ENCODE measurements at regions not wholly inside any gene's neighbourhood (a gene's known extent, or its start where the extent isn't known, plus 50 kb on each side); places are given as distances from the start of the nearest gene placed in this dataset.

DNA sequence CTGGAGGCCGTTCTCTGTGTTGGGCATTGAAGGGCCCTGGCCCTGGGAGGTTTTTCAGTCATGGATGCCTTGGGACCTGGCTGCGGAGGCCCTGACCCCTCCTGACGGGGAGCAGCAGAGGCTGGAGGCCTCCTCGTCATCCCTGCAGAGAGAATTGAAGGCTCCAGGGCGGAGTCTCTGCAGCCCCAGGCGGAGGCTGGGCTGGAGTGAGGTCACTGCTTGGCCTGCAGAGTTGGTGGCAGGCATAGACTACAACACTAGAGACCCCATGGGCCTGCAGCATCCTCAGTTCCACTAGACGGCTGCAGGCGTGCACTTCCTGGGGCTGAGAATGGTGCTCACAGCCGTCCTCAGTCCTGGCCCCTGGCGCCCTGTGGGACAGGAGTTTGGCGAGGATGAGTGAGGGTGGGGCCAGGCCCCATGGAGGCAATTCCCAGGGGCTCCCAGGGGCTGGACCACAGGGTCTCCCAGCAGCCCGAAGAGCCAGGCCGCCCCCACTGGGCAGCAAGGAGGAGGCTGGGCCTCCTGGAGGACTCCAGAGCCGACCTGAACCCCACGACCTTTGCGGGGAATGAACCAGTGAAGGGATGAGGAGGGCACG is 1194.9 kb downstream of the BRD1 start:
- no peak for TF ChIP-seq CEBPB (IDR thresholded peaks at IDR 0.05; ENCODE audit: low read depth, low read length)
- TF ChIP-seq, protein P1, sequence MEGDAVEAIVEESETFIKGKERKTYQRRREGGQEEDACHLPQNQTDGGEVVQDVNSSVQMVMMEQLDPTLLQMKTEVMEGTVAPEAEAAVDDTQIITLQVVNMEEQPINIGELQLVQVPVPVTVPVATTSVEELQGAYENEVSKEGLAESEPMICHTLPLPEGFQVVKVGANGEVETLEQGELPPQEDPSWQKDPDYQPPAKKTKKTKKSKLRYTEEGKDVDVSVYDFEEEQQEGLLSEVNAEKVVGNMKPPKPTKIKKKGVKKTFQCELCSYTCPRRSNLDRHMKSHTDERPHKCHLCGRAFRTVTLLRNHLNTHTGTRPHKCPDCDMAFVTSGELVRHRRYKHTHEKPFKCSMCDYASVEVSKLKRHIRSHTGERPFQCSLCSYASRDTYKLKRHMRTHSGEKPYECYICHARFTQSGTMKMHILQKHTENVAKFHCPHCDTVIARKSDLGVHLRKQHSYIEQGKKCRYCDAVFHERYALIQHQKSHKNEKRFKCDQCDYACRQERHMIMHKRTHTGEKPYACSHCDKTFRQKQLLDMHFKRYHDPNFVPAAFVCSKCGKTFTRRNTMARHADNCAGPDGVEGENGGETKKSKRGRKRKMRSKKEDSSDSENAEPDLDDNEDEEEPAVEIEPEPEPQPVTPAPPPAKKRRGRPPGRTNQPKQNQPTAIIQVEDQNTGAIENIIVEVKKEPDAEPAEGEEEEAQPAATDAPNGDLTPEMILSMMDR (conservative IDR thresholded peaks at IDR 0.05; ENCODE audit: low read depth, low read length) = no peak
- no peak for TF ChIP-seq MXI1 (IDR thresholded peaks at IDR 0.05; ENCODE audit: borderline replicate concordance, low read depth, low read length)
- TF ChIP-seq POLR2A (IDR thresholded peaks at IDR 0.05; ENCODE audit: low read depth, low read length) = no peak
- TF ChIP-seq RFX5 (IDR thresholded peaks at IDR 0.05; ENCODE audit: low read depth, low read length) = no peak
- TF ChIP-seq RCOR1 (IDR thresholded peaks at IDR 0.05; ENCODE audit: insufficient replicate concordance, low read length) = no peak
- no peak for TF ChIP-seq RAD21 (IDR thresholded peaks at IDR 0.05; ENCODE audit: low read length)
- TF ChIP-seq MAZ (IDR thresholded peaks at IDR 0.05; ENCODE audit: borderline replicate concordance, low read depth, low read length) = no peak

All from IMR-90 (cell line).